ELF-1 (cell line): ENCODE measurements at regions not wholly inside any gene's neighbourhood (a gene's known extent, or its start where the extent isn't known, plus 50 kb on each side); places are given as distances from the start of the nearest gene placed in this dataset.

Experiments used
- DNase-seq: peaks from one replicate; pipeline ENCODE4 v3.0.0-alpha.2; 2016; ENCODE audit warnings: low read depth, low spot score

DNA sequence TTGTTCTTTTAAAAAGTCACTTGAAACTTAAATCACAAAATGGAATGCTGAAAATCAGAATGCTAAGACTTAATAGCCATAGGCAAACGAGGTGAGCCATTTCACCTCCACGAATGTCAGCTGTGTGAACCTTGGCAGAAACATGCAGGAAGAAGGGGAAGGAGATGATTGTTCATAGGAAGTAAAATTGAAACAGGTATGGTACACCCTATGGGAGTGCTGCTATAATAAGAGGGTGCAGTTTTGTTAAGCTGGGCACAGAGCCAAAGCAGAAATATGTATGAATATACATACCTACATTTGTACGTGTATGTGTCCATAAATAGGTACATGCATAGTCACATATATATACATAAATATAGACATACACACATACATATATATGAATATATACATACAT lies 51.0 kb upstream of the SPINK5 start:
- no peak for DNase-seq

GRCh38 chr5:148011398-148012137 lies 52.2 kb upstream of the SPINK5 start:
- no peak for DNase-seq

- DNase-seq = peak; percentile 85
Measured at GRCh38 chr5:148005788-148006520, 57.8 kb upstream of the SPINK5 start.

- DNase-seq = no peak
Measured at GRCh38 chr5:148003226-148003625, 60.6 kb upstream of the SPINK5 start.

GRCh38 chr5:148002451-148002850 lies 61.3 kb upstream of the SPINK5 start:
- DNase-seq = peak; percentile 74

GRCh38 chr5:148000036-148000435 lies 63.7 kb upstream of the SPINK5 start:
- no peak for DNase-seq

DNA sequence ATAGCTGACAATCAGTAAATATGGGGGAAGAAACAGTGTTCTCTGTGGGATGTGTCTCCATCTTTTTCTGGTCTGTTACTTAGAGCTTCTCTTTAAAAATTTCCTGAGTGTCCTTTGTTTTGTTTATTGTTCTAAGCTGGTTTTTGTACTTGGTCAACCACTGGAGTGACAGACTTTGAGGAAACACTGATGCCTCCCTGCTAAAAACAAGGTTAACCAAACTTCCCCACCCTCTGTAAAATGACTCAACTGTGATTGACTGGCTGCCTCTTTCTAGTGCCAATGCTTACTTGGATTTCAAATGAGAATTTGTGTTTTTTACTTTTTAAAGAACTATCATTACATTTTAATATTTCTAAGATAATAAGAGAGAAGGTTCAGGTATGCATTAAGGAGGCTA lies 65.1 kb upstream of the SPINK5 start:
- DNase-seq = no peak

DNA sequence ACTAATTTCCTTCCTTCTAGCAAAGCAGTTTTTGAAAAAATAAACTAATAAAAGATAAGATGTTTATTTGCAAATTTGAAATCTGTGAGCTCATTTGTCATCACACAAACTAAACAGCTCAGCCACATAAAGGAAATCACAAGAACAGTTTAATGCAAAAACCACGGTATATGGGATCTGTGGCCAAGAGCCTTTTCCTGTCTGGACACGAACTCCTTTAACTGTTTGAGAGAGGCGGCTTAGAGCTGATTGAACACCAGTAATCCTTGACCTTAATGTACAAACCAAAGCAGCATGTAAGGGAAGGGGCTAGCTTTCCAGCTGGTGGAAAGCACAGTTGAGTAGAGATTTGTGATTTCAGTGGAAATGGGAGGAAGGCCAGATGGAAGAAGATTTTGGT lies 66.3 kb upstream of the SPINK5 start:
- DNase-seq = no peak

DNA sequence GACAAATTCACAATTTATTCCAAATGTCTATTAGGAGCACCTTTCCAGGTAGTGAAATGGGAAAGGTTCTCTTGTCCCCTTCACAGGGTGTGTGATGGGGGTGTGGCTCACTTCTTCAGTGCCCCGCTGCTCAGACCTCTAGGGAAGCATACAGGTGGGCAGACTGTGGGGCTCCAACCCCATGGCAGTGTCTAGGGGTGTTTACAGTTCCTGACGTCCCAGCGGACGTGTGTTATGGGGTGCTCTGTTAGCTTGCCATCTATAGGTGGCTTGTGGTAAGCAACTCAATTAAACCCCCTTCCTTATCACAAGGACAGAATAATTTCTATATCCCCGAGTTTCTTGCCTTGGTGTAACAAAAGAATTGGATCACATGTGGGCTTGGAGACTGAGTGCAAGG lies 67.4 kb upstream of the SPINK5 start:
- DNase-seq = no peak

DNA sequence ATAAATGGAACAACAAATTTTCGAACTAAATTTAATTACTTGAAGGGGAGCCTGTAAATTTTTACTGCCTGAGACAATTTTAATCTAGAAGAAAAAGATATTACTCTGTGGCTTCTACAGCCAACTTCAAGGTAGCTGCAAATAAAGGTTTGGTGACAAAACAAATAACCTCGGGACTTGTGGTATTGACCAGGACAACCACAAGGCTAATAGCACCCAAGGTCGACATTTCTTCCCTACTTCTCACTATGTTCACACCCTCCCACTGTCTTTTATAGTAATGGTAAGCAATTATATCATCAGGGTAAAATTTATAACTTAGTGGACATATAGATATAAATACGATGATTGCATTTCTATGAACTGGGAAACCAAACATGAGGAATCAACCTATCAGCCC lies 67.9 kb upstream of the SPINK5 start:
- DNase-seq = no peak

GRCh38 chr5:147989994-147990393 lies 73.8 kb upstream of the SPINK5 start:
- no peak for DNase-seq

DNA sequence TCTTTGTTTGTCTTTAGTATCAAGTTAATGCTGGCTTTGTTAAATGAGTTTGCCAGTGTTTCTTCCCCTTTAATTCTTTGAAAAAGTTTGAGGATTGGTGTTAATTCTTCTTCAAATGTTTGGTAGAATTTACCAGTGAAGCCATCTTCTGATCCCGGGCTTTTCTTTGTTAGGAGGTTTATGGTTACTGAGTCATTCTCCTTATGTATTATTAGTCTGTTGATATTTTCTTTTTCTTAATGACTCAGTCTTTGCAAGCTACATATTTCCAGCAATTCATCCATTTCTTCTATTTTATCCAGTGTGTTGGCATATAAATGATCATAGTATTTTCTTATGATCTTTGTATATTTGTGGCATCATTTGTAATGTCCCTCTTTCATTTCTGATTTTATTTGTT lies 74.5 kb upstream of the SPINK5 start:
- no peak for DNase-seq

GRCh38 chr5:147986134-147986757 lies 77.5 kb upstream of the SPINK5 start:
- no peak for DNase-seq

DNA sequence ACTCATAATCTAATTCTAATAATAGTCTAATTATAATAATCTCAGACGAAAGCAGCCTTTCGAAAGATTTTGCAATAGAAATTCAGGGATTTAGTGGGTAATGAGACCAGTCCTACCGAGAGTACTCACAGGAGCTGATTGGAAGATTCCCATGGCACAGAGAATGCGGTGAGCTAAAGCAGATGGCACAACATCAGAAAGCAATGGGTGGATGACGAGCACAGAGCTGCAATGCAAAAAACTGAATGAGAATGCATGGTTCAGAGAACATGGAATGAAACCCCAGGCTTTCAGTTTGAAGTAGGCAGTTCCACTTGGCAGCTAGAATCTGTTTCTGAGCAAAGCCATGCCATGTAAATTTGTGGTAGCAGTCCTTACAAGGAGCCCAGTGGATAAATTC lies 78.2 kb upstream of the SPINK5 start:
- DNase-seq = no peak

DNA sequence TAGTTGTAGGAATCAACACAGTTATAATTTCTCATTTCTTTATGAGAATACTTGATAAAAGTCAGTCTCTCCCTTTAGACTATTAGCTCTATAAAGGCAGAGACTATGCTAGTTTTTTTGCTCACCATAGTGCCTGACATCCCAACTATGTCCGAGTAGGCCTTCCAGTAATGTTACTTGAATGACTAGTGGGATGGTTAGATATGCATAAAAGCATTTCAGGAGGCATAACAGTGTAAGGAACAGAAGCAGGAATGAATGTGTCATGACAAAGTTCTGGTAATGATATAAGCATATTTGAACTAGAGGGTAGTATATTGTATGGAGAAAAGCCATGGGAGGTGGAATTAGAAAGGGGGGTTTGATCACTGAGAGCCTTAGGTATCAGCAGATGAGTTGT lies 77.4 kb upstream of the C5orf46 start:
- no peak for DNase-seq

GRCh38 chr5:147981074-147981473 lies 74.7 kb upstream of the C5orf46 start:
- no peak for DNase-seq

DNA sequence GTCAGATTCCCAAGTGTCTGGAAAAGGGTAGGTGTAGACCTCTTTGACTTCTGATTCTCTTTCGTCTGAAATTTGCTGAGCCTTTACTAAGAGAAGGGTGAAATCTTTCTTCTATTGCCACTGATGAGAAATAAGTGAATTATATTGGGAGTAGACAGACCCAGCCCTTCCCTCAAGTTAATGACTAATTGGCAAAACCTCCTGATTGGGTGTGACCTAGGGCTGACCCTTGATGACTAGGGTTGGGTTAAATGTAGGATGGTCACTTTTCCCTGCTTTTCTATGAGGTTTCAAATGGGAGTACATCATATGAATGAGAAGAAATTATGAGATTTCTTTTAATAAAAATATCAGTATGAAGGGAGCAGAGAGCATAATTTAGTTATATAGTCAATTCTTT lies 73.4 kb upstream of the C5orf46 start:
- DNase-seq = no peak

GRCh38 chr5:147972076-147972840 lies 65.9 kb upstream of the C5orf46 start:
- no peak for DNase-seq

DNA sequence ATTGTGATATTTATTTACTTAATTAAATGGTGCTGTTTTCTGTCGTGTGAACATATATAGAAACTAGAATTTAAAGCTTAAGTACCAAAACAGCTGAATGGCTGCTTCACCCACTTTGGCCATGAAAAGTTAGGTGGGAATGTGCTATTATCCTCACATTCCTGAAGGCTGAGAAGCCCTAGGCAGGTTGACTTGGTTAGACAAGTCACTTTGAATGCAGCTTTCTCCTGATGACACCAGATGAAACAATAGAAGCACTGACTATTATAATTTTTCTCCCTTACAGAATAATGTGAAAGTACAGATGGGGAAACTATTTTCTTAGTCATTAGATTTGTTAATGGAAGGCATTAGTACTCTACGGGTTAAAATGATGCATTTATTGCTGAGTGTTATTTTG lies 65.1 kb upstream of the C5orf46 start:
- no peak for DNase-seq

DNA sequence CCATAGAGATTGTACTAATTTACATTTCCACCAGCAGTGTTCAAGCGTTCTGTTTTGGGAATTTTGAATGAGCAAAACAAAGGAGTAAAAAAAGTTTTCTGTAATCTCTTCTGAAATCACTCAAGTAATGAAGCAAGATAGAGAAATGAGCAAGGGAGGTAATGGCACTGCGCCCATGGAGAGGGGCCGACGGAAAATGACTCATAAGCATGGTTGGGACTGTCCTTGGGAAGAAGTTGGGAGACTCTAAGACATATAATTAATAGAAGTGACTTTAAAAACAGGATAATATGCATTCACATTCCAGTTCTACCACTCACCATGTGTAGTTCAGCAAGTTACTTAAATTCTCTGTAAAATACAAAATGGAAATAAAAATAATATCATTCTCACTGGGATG lies 62.5 kb upstream of the C5orf46 start:
- no peak for DNase-seq

- peak; percentile 8 for DNase-seq
Measured at GRCh38 chr5:147966829-147967228, 60.5 kb upstream of the C5orf46 start.

GRCh38 chr5:147966326-147966725 lies 60.0 kb upstream of the C5orf46 start:
- DNase-seq = no peak
